ENCODE measurements at regions not wholly inside any gene's neighbourhood (a gene's known extent, or its start where the extent isn't known, plus 50 kb on each side); places are given as distances from the start of the nearest gene placed in this dataset.

DNA sequence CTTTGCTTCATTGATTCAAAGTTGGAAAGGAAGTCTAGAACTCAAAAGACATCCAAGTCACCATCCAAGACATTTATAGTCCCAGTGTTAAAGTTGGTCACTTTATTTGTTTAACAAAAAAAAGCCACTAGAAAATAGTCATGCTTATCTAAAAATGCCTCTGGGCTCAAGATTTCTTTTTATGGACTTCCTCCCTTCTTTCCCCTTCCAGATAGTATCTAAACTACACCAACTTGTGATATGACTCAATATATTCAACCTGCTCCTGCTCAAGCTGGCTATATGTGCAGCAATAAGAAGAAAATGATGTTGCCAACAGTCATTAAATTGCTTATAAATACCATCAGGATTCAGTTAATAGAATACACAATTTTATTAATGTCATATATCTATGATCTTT is 1177.1 kb downstream of the FLRT2 start:
- TF ChIP-seq, protein P1, sequence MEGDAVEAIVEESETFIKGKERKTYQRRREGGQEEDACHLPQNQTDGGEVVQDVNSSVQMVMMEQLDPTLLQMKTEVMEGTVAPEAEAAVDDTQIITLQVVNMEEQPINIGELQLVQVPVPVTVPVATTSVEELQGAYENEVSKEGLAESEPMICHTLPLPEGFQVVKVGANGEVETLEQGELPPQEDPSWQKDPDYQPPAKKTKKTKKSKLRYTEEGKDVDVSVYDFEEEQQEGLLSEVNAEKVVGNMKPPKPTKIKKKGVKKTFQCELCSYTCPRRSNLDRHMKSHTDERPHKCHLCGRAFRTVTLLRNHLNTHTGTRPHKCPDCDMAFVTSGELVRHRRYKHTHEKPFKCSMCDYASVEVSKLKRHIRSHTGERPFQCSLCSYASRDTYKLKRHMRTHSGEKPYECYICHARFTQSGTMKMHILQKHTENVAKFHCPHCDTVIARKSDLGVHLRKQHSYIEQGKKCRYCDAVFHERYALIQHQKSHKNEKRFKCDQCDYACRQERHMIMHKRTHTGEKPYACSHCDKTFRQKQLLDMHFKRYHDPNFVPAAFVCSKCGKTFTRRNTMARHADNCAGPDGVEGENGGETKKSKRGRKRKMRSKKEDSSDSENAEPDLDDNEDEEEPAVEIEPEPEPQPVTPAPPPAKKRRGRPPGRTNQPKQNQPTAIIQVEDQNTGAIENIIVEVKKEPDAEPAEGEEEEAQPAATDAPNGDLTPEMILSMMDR (IDR thresholded peaks at IDR 0.05; ENCODE audit: insufficient read depth, low read length, poor library complexity, severe bottlenecking), result no peak
- Histone ChIP-seq H3K36me3 (ENCODE audit: control insufficient read depth, insufficient read depth, low read length) (no peaks in the 10 kb centered on the region), H3K27me3 (replicated peaks; ENCODE audit: control insufficient read depth, insufficient read depth, low read length) (no peaks in the 10 kb centered on the region), H3K4me3 (replicated peaks; ENCODE audit: low read depth, low read length) (no peak overlapping the region)
- DNase-seq (ENCODE audit: extremely low read depth, insufficient read length), result no peak

DNA sequence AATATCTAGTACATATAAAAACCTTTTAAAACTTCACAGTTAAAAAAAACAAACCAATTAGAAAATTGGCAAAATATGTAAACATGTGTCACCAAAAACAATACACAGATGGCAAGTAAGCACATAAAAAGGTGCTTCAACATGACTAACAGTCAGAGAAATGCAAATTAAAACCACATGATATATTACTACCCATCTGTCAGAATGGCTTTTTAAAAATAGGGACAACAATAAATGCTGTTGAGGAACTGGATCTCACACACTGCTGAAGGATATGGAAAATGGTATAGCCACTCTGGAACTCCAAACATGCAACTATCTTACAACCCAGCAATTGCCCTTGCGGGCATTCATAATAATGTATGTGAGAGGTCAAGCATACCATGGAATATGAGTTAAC is 1153.6 kb downstream of the FLRT2 start:
- Histone ChIP-seq H3K4me3 (replicated peaks; ENCODE audit: low read depth, low read length) (no peak overlapping the region), H3K36me3 (ENCODE audit: control insufficient read depth, insufficient read depth, low read length) (no peaks in the 10 kb centered on the region), H3K27me3 (replicated peaks; ENCODE audit: control insufficient read depth, insufficient read depth, low read length) (no peaks in the 10 kb centered on the region)
- no peak for DNase-seq (ENCODE audit: extremely low read depth, insufficient read length)
- TF ChIP-seq, protein P1 (IDR thresholded peaks at IDR 0.05; ENCODE audit: insufficient read depth, low read length, poor library complexity, severe bottlenecking), result no peak

DNA sequence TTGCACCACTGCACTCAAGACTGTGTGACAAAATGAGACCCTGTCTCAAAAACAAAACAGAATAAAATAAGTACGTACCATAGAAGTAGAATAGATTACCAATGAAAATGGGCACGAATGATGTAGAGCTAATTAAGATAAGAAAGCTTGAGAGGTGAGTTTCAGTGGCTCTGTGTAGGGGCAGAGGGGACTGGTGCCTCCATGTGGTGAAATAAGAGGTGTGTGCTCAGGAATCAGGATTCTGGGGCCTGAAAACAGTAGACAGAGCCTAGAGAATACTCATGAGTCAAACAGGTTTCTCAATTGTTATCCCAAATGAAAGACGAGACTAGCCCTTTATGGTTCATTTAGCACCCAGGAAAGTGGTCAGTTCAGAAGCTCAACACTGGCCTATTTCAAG is 1145.1 kb downstream of the FLRT2 start:
- TF ChIP-seq, protein P1 (IDR thresholded peaks at IDR 0.05; ENCODE audit: insufficient read depth, low read length, poor library complexity, severe bottlenecking), result no peak
- no peak overlapping the region for H3K4me3 ChIP-seq (replicated peaks; ENCODE audit: low read depth, low read length)
- H3K36me3 ChIP-seq (ENCODE audit: control insufficient read depth, insufficient read depth, low read length), result no peaks in the 10 kb centered on the region
- no peak for DNase-seq (ENCODE audit: extremely low read depth, insufficient read length)
- no peaks in the 10 kb centered on the region for H3K27me3 ChIP-seq (replicated peaks; ENCODE audit: control insufficient read depth, insufficient read depth, low read length)

DNA sequence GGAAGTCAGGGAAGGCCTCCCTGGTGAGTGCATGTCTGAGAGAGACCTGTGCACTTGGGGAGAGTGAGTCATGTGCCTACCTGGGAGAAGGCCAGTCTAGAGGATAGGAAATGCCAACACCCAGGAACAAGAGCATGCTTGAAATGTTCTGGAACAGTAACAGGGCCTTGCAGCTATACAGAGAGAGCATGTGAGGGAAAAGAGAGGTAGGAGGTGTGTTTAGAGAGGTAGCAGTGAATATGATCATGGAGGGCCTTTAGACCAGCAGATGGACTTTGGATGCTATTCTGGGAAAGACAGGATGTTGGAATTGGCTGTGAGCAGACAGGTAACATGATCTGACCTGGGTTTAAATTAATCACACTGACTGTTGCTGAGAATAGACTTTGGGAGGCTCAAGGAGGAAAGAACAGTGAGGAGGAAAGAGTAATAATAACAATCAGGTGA is 1143.6 kb downstream of the FLRT2 start:
- no peak for DNase-seq (ENCODE audit: extremely low read depth, insufficient read length)
- H3K4me3 ChIP-seq (replicated peaks; ENCODE audit: low read depth, low read length), result no peak overlapping the region
- TF ChIP-seq, protein P1 (IDR thresholded peaks at IDR 0.05; ENCODE audit: insufficient read depth, low read length, poor library complexity, severe bottlenecking), result no peak
- H3K36me3 ChIP-seq (ENCODE audit: control insufficient read depth, insufficient read depth, low read length), result no peaks in the 10 kb centered on the region
- no peaks in the 10 kb centered on the region for H3K27me3 ChIP-seq (replicated peaks; ENCODE audit: control insufficient read depth, insufficient read depth, low read length)

DNA sequence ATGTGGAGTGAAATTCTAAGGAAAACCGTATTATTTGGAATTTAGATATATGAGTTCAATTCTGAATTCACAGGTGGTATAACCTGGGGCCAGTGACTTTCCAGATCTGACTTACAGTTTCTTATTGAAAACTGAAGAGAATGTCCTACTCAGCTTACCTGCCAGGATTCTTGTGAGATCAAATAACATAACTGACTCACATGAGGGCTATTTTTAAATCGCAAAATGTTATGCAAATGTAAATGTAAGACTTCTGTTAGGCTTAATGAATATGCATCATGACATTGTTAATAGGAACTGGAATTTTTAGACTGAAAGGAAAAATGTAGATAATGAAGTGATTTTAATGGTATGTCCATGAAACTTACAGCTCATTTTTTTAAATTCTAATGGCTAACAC is 1142.1 kb downstream of the FLRT2 start:
- Histone ChIP-seq H3K27me3 (replicated peaks; ENCODE audit: control insufficient read depth, insufficient read depth, low read length) (no peaks in the 10 kb centered on the region), H3K4me3 (replicated peaks; ENCODE audit: low read depth, low read length) (no peak overlapping the region), H3K36me3 (ENCODE audit: control insufficient read depth, insufficient read depth, low read length) (no peaks in the 10 kb centered on the region)
- TF ChIP-seq, protein P1 (IDR thresholded peaks at IDR 0.05; ENCODE audit: insufficient read depth, low read length, poor library complexity, severe bottlenecking), result no peak
- DNase-seq (ENCODE audit: extremely low read depth, insufficient read length), result no peak

DNA sequence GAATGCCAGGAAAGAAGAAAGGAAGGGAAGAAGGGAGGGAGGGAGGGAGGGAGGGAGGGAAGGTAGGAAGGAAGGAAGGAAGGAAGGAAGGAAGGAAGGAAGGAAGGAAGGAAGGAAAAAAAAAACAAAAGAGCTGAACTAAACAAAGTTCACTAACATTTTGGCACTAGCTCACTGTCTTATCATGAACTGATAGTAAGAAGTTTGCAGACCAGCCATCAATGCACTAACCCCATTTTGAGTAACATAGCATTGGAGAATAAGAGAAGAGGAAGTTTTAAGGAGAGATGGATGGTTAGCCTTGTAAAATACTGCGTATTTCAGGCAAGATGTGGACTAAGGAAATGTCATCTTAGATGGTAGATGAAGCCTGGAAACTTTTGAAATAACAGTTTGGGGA is 1136.0 kb downstream of the FLRT2 start:
- H3K36me3 ChIP-seq (ENCODE audit: control insufficient read depth, insufficient read depth, low read length), result no peaks in the 10 kb centered on the region
- H3K4me3 ChIP-seq (replicated peaks; ENCODE audit: low read depth, low read length), result no peak overlapping the region
- TF ChIP-seq, protein P1 (IDR thresholded peaks at IDR 0.05; ENCODE audit: insufficient read depth, low read length, poor library complexity, severe bottlenecking), result no peak

More for the DNA sequence above, 1136.0 kb downstream of the FLRT2 start:
- no peaks in the 10 kb centered on the region for H3K27me3 ChIP-seq (replicated peaks; ENCODE audit: control insufficient read depth, insufficient read depth, low read length)
- DNase-seq (ENCODE audit: extremely low read depth, insufficient read length), result no peak
